Esophagus mucosa (tissue), 1 donor: ENCODE measurements at regions not wholly inside any gene's neighbourhood (a gene's known extent, or its start where the extent isn't known, plus 50 kb on each side); places are given as distances from the start of the nearest gene placed in this dataset.

ENCODE experiments used
- ATAC-seq: fragments of 200-7000 bp; cut with Tn5 transposase; one replicate; pipeline ENCODE4 v1.9.1; 2020
- donor health status: DM: yes; HTN: yes; CAD: no.

- no peak for ATAC-seq
These were observed 167.8 kb downstream of the RAB28 start for GRCh38 chr4:13316354-13316753.

- no peak for ATAC-seq
These were observed 170.3 kb downstream of the RAB28 start for GRCh38 chr4:13313856-13314255.

GRCh38 chr4:13312264-13312663 is 171.9 kb downstream of the RAB28 start:
- ATAC-seq: no peak

GRCh38 chr4:13309751-13310150 is 174.4 kb downstream of the RAB28 start:
- ATAC-seq: no peak

GRCh38 chr4:13306356-13306755 is 177.8 kb downstream of the RAB28 start:
- ATAC-seq: no peak

GRCh38 chr4:13302876-13303275 is 181.3 kb downstream of the RAB28 start:
- ATAC-seq: no peak

GRCh38 chr4:13299343-13299742 is 184.8 kb downstream of the RAB28 start:
- ATAC-seq: no peak

- ATAC-seq: no peak
These were observed 185.5 kb downstream of the RAB28 start for GRCh38 chr4:13298655-13299054.

GRCh38 chr4:13296986-13297385 is 187.2 kb downstream of the RAB28 start:
- ATAC-seq: no peak

- ATAC-seq: no peak
These were observed 189.1 kb downstream of the RAB28 start for GRCh38 chr4:13294961-13295605.

GRCh38 chr4:13292372-13292771 is 191.8 kb downstream of the RAB28 start:
- ATAC-seq: no peak

GRCh38 chr4:13289391-13289790 is 194.7 kb downstream of the RAB28 start:
- ATAC-seq: no peak

- no peak for ATAC-seq
These were observed 198.8 kb downstream of the RAB28 start for GRCh38 chr4:13285336-13285735.

GRCh38 chr4:13284932-13285331 is 199.2 kb downstream of the RAB28 start:
- no peak for ATAC-seq

GRCh38 chr4:13276357-13276756 is 207.8 kb downstream of the RAB28 start:
- no peak for ATAC-seq

GRCh38 chr4:13268703-13269102 is 215.4 kb downstream of the RAB28 start:
- ATAC-seq: no peak

- no peak for ATAC-seq
These were observed 216.0 kb downstream of the RAB28 start for GRCh38 chr4:13268165-13268564.

- ATAC-seq: no peak
These were observed 217.0 kb downstream of the RAB28 start for GRCh38 chr4:13267091-13267490.

GRCh38 chr4:13266687-13267086 is 217.5 kb downstream of the RAB28 start:
- ATAC-seq: no peak

GRCh38 chr4:13263967-13264525 is 220.1 kb downstream of the RAB28 start:
- ATAC-seq: no peak

GRCh38 chr4:13262816-13263215 is 221.3 kb downstream of the RAB28 start:
- no peak for ATAC-seq

GRCh38 chr4:13261486-13262257 is 222.5 kb downstream of the RAB28 start:
- no peak for ATAC-seq

GRCh38 chr4:13260513-13260912 is 223.6 kb downstream of the RAB28 start:
- ATAC-seq: no peak

- ATAC-seq: no peak
These were observed 233.9 kb downstream of the RAB28 start for GRCh38 chr4:13250263-13250662.
